Mesenchymal stem cell (in vitro differentiated cells and primary cell): ENCODE measurements at regions not wholly inside any gene's neighbourhood (a gene's known extent, or its start where the extent isn't known, plus 50 kb on each side); places are given as distances from the start of the nearest gene placed in this dataset.

Experiments used
- DNase-seq: peaks from one replicate; pipeline ENCODE4 v3.0.0-alpha.2; 2013
- H2AFZ ChIP-seq: one replicate; pipeline ENCODE4 v1.6.1; 2013; ENCODE audit warnings: low read depth, mild to moderate bottlenecking, control low read depth, inconsistent platforms, low read length, moderate library complexity
- H2AK5ac ChIP-seq: 2 replicates; pipeline ENCODE4 v1.6.1; 2013; ENCODE audit warnings: low read length, moderate library complexity, mild to moderate bottlenecking, inconsistent platforms; ENCODE audit not compliant: severe bottlenecking
- H2BK120ac ChIP-seq: one replicate; pipeline ENCODE4 v1.6.1; 2013; ENCODE audit warnings: low read depth, mild to moderate bottlenecking, inconsistent platforms, low read length, moderate library complexity
- H2BK12ac ChIP-seq, 2 experiments: one replicate each; pipeline ENCODE4 v1.6.1; 2013; ENCODE audit warnings: inconsistent platforms in 2 of 2, low read length in 2 of 2, mild to moderate bottlenecking in 2 of 2, moderate library complexity in 2 of 2, control low read depth in 1 of 2
- H2BK15ac ChIP-seq: one replicate; pipeline ENCODE4 v1.6.1; 2013; ENCODE audit warnings: mild to moderate bottlenecking, low read depth, inconsistent platforms; ENCODE audit not compliant: poor library complexity, severe bottlenecking
- H2BK5ac ChIP-seq: 2 replicates; pipeline ENCODE4 v1.6.1; 2013; ENCODE audit warnings: low read depth, mild to moderate bottlenecking, low read length, control low read depth, inconsistent platforms; ENCODE audit not compliant: poor library complexity, severe bottlenecking
- H3K14ac ChIP-seq, 2 experiments: one replicate each; pipeline ENCODE4 v1.6.1; 2013; ENCODE audit warnings: inconsistent platforms in 2 of 2, low read length in 2 of 2, control low read depth in 1 of 2, mild to moderate bottlenecking in 1 of 2, moderate library complexity in 1 of 2
- H3K18ac ChIP-seq, 2 experiments: one replicate each; pipeline ENCODE4 v1.6.1; 2013; ENCODE audit warnings: inconsistent platforms in 2 of 2, low read length in 2 of 2, control low read depth in 1 of 2, low read depth in 1 of 2, mild to moderate bottlenecking in 1 of 2
- H3K23ac ChIP-seq, 2 experiments: one replicate each; pipeline ENCODE4 v1.6.1; 2013; ENCODE audit warnings: inconsistent platforms in 2 of 2, low read length in 2 of 2, mild to moderate bottlenecking in 2 of 2, moderate library complexity in 2 of 2, control low read depth in 1 of 2
- H3K27ac ChIP-seq: 2 replicates; pipeline ENCODE4 v1.5.1; 2013; ENCODE audit warnings: mild to moderate bottlenecking, moderate library complexity, low read length, control low read depth, inconsistent platforms; ENCODE audit not compliant: poor library complexity, severe bottlenecking
- H3K27me3 ChIP-seq, 2 experiments: 2 replicates each; pipeline versions ENCODE4 v1.6.1 to v1.7.0; 2013; ENCODE audit warnings: low read length in 2 of 2, mild to moderate bottlenecking in 2 of 2, moderate library complexity in 2 of 2, control low read depth in 1 of 2, inconsistent platforms in 1 of 2; ENCODE audit not compliant: control insufficient read depth in 1 of 2, insufficient read depth in 1 of 2
- H3K36me3 ChIP-seq, 2 experiments: 2 replicates each; pipeline versions ENCODE4 v1.6.1 to v1.7.0; 2013; ENCODE audit warnings: low read length in 2 of 2, control low read depth in 1 of 2, inconsistent platforms in 1 of 2, low read depth in 1 of 2, mild to moderate bottlenecking in 1 of 2; ENCODE audit not compliant: insufficient read depth in 2 of 2, control insufficient read depth in 1 of 2
- H3K4ac ChIP-seq, 2 experiments: one replicate each; pipeline ENCODE4 v1.6.1; 2013; ENCODE audit warnings: inconsistent platforms in 2 of 2, low read length in 2 of 2, mild to moderate bottlenecking in 2 of 2, moderate library complexity in 2 of 2, control low read depth in 1 of 2, low read depth in 1 of 2
- H3K4me1 ChIP-seq: 2 replicates; pipeline ENCODE4 v1.6.1; 2013; ENCODE audit warnings: low read depth, low read length, control low read depth; ENCODE audit not compliant: control insufficient read depth, insufficient read depth
- H3K4me2 ChIP-seq: 2 replicates; pipeline ENCODE4 v1.6.1; 2013; ENCODE audit warnings: low read length, mild to moderate bottlenecking, inconsistent platforms; ENCODE audit not compliant: poor library complexity, severe bottlenecking
- H3K4me3 ChIP-seq, 2 experiments: 2 replicates each; pipeline versions ENCODE4 v1.5.1 to v1.7.0; 2013; ENCODE audit warnings: low read length in 2 of 2, mild to moderate bottlenecking in 2 of 2, control low read depth in 1 of 2, low read depth in 1 of 2; ENCODE audit not compliant: insufficient read depth in 1 of 2
- H3K79me1 ChIP-seq: replicated peaks from 2 replicates; pipeline ENCODE4 v1.6.1; 2013; ENCODE audit warnings: mild to moderate bottlenecking, control low read depth, low read length, inconsistent platforms; ENCODE audit not compliant: poor library complexity, severe bottlenecking
- H3K9ac ChIP-seq: 2 replicates; pipeline ENCODE4 v1.7.0; 2013; ENCODE audit warnings: mild to moderate bottlenecking, low read length, moderate library complexity
- H3K9me3 ChIP-seq: 2 replicates; pipeline ENCODE4 v1.7.0; 2013; ENCODE audit warnings: mild to moderate bottlenecking, low read length; ENCODE audit not compliant: control insufficient read depth
- H4K8ac ChIP-seq: one replicate; pipeline ENCODE4 v1.6.1; 2013; ENCODE audit warnings: inconsistent platforms, mild to moderate bottlenecking, low read length, moderate library complexity
- H4K91ac ChIP-seq: one replicate; pipeline ENCODE4 v1.6.1; 2013; ENCODE audit warnings: mild to moderate bottlenecking, low read length, inconsistent platforms
- WGBS: methylation state at CpG from one replicate; pipeline ENCODE4 v1.1.7; 2013; ENCODE audit warnings: mixed read lengths; 5-methylcytosine and 5-hydroxymethylcytosine counted together

DNA sequence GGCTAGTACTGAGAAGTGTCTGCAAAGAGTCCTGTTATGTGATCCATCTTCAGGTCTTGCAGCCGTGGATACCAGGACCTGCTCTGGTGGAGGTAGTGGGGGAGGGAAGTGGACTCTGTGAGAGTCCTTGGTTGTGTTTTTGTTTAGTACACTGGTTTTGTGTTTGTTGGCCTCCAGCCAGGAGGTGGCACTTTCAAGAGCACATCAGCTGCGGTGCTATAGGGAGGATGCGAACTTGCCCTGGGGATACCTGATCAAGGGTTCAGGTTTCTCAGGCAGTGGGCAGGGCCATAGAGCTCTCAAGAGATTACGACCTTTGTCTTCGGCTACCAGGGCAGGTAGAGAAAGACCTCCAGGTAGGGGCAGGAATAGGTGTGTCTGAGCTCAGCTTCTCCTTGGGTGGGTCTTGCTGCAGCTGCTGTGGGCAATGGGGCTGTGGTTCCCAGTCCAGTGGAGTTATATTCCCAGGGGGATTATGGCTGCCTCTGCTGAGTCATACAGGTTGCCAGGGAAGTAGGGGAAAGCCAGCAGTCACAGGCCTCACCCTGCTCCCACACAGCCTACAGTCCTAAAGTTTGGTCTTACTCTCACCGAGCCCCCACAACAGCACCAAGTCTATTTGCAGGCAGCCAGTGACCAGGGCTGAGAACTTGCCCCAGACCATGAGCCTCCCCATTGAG, 132.8 kb upstream of the NPHP3 start:
- Histone ChIP-seq H3K4ac (no peak overlapping the region), H3K4me2 (no peak overlapping the region), H2BK5ac (no peak overlapping the region), H2AK5ac (no peak overlapping the region), H3K4me3 (no peak overlapping the region), H3K23ac (no peak overlapping the region), H3K27me3 (no peaks in the 10 kb centered on the region), H3K79me1 (no peaks in the 10 kb centered on the region), H2BK12ac (no peak overlapping the region), H3K9ac (no peak overlapping the region), H2BK120ac (no peak overlapping the region), H3K36me3 (no peaks in the 10 kb centered on the region), H4K91ac (no peak overlapping the region), H2BK15ac (no peak overlapping the region), H3K14ac (no peak overlapping the region), H3K9me3 (peaks cover 2% of the 10 kb centered on the region), H3K18ac (no peak overlapping the region), H4K8ac (no peak overlapping the region), H3K27ac (no peak overlapping the region), H3K4me1 (no peaks in the 10 kb centered on the region), H2AFZ (no peak overlapping the region)
- no peak for DNase-seq
- 80% methylated on average over 6 of the region's 6 CpGs for WGBS

DNA sequence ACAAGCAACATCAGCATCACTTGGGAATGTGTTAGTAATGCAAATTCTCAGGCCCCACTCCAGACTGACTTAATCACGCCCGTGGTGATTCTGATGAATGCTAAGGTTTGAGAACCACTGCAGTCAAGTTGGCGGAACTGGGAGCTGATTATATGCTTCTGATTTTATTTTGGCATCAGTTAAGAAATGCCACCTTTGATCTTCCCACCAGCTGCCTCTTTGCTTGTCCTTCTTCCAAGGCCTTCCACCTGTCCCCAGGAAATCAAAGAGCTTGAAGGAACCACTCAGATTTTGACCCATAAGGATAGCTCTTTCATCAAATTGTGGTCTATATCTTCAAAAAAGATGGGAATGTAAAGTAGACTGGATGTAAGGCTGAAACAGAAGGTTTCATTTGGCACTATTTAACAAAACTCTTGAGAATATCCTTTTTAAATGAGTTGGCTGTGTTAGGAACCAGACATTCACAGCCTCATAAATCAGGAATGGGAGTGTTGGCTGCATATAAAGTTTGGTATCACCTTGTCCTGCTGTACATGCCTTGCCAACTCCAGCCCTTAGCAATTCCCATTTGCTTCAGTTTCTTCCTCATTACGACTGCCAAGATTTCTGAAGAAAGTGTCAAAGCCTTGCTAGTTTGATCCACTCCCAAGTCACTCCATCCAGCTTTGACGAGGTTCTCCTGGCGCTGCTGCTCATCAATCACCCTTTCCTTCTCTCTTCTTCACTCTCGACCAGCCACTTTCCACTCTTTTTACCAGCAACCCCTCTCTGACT, 125.8 kb upstream of the NPHP3 start:
- no peak overlapping the region for H2BK12ac ChIP-seq
- H3K36me3 ChIP-seq, result no peaks in the 10 kb centered on the region
- no peaks in the 10 kb centered on the region for H3K4me1 ChIP-seq
- H3K18ac ChIP-seq, result no peak overlapping the region
- no peak overlapping the region for H2AK5ac ChIP-seq
- DNase-seq, result no peak
- H3K4me3 ChIP-seq, result no peak overlapping the region
- H3K27ac ChIP-seq, result no peak overlapping the region
- 67% methylated on average over 7 of the region's 7 CpGs for WGBS
- no peak overlapping the region for H3K23ac ChIP-seq
- H2BK5ac ChIP-seq, result no peak overlapping the region
- H3K9ac ChIP-seq, result no peak overlapping the region
- peaks cover 3% of the 10 kb centered on the region for H3K9me3 ChIP-seq
- no peak overlapping the region for H2BK120ac ChIP-seq
- no peak overlapping the region for H4K8ac ChIP-seq
- H3K14ac ChIP-seq, result no peak overlapping the region
- no peak overlapping the region for H2AFZ ChIP-seq
- H3K27me3 ChIP-seq, result no peaks in the 10 kb centered on the region
- no peak overlapping the region for H2BK15ac ChIP-seq
- H4K91ac ChIP-seq, result no peak overlapping the region
- no peak overlapping the region for H3K4me2 ChIP-seq
- no peaks in the 10 kb centered on the region for H3K79me1 ChIP-seq
- H3K4ac ChIP-seq, result no peak overlapping the region

DNA sequence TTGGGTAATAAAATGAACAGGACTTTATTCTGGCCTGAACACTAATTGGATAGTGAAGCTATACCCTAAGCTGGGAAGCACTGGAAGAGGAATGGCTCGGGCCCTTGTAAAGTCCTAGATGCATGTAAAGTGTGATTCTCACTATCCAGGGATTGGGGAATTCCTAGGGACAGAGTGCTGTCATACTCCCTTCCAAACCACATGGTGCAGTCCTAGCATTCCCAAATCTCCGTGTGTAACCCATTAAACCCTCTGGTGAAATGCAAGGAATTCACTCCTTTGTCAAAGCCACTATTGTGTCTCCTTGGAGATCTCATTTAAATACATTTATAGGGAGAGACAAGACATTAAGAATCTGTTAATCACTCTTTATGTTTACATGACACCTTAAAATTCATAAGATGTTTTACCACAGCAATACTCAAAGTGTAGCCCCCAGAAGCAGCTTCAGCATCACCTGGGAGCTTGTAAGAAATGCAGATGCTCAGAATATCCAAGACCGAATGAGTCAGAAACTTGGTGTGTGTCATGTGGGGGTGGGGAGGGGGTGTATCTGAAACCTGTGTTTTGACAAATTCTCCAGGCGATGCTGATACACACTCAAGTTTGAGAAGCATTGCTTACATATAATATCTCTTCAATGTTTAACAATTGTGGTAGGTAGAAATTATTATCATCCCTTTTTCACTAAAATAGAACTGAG, 121.8 kb upstream of the NPHP3 start:
- no peak overlapping the region for H2BK5ac ChIP-seq
- H3K27ac ChIP-seq, result no peak overlapping the region
- no peak overlapping the region for H2AK5ac ChIP-seq
- no peak overlapping the region for H3K9ac ChIP-seq
- H3K27me3 ChIP-seq, result no peaks in the 10 kb centered on the region
- no peak overlapping the region for H2BK12ac ChIP-seq
- H3K4me1 ChIP-seq, result no peaks in the 10 kb centered on the region
- H3K79me1 ChIP-seq, result no peaks in the 10 kb centered on the region
- no peak overlapping the region for H3K18ac ChIP-seq
- no peak overlapping the region for H3K4me2 ChIP-seq
- H4K91ac ChIP-seq, result no peak overlapping the region
- H2AFZ ChIP-seq, result no peak overlapping the region
- H2BK15ac ChIP-seq, result no peak overlapping the region
- no peak overlapping the region for H3K23ac ChIP-seq
- no peak overlapping the region for H3K14ac ChIP-seq
- no peaks in the 10 kb centered on the region for H3K36me3 ChIP-seq
- H3K4me3 ChIP-seq, result no peak overlapping the region
- 38% methylated on average over 3 of the region's 4 CpGs for WGBS
- no peak overlapping the region for H3K4ac ChIP-seq
- DNase-seq, result no peak
- no peak overlapping the region for H2BK120ac ChIP-seq
- no peak overlapping the region for H4K8ac ChIP-seq
- H3K9me3 ChIP-seq, result no peaks in the 10 kb centered on the region

DNA sequence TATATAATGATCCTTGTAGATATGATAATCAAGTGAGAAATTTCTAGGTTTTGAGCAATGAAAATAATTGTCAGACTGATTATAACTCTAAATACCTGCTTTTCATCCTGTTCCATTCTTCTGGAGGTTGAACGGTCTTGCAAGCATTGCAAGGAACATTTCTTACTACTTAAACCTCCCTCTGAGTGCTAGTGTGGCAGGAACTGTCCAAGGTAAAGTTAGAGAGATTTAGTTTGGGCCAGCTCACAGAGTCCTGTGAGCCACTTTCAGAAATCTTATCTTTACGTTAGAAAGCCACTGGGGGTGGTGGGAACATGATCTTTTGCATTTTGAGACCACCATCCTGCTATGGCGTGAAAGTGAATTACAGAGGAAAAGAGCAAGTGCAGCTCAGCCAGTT, 121.1 kb upstream of the NPHP3 start:
- no peak overlapping the region for H2BK5ac ChIP-seq
- H3K14ac ChIP-seq, result no peak overlapping the region
- no peak overlapping the region for H3K18ac ChIP-seq
- no peaks in the 10 kb centered on the region for H3K9me3 ChIP-seq
- no peak overlapping the region for H2AK5ac ChIP-seq
- DNase-seq, result no peak
- no peak overlapping the region for H3K4ac ChIP-seq
- no peak overlapping the region for H3K4me2 ChIP-seq
- no peak overlapping the region for H3K9ac ChIP-seq
- no peak overlapping the region for H4K8ac ChIP-seq
- no peak overlapping the region for H2BK12ac ChIP-seq
- H3K4me3 ChIP-seq, result no peak overlapping the region
- no peak overlapping the region for H2BK120ac ChIP-seq
- WGBS, result 70% methylated on average over 2 of the region's 3 CpGs
- no peaks in the 10 kb centered on the region for H3K36me3 ChIP-seq
- H3K27ac ChIP-seq, result no peak overlapping the region
- H3K27me3 ChIP-seq, result no peaks in the 10 kb centered on the region
- H3K4me1 ChIP-seq, result no peaks in the 10 kb centered on the region
- H2AFZ ChIP-seq, result no peak overlapping the region
- no peak overlapping the region for H4K91ac ChIP-seq
- H2BK15ac ChIP-seq, result no peak overlapping the region
- no peaks in the 10 kb centered on the region for H3K79me1 ChIP-seq
- H3K23ac ChIP-seq, result no peak overlapping the region
